RWPE1 (cell line): ENCODE measurements at regions not wholly inside any gene's neighbourhood (a gene's known extent, or its start where the extent isn't known, plus 50 kb on each side); places are given as distances from the start of the nearest gene placed in this dataset.

ENCODE experiments used
- CTCF ChIA-PET: fragments of 350-600 bp; sonication (Branson Sonifier 250); formaldehyde crosslinking; extraction: SDS; loops from one replicate; lab custom pipeline; 2021; lab: Yijun Ruan, JAX
- POLR2A ChIA-PET: fragments of 400-600 bp; formaldehyde crosslinking; extraction: SDS; loops from one replicate; lab custom pipeline; 2020; ENCODE audit warnings: antibody characterized with exemption; ENCODE audit not compliant: low non-redundant PET; lab: Yijun Ruan, JAX
- DNase-seq: peaks from one replicate; pipeline ENCODE4 v3.0.0; 2012; ENCODE audit warnings: low spot score
- H3K27ac ChIP-seq: fragments of 450-650 bp; 2 replicates; pipeline ENCODE4 v1.5.1; 2017
- TF ChIP-seq, protein P1 (sequence below): fragments of 450-650 bp; conservative IDR thresholded peaks from 2 replicates; pipeline ENCODE4 v1.5.1; 2017; ENCODE audit warnings: low read depth, mild to moderate bottlenecking

DNA sequence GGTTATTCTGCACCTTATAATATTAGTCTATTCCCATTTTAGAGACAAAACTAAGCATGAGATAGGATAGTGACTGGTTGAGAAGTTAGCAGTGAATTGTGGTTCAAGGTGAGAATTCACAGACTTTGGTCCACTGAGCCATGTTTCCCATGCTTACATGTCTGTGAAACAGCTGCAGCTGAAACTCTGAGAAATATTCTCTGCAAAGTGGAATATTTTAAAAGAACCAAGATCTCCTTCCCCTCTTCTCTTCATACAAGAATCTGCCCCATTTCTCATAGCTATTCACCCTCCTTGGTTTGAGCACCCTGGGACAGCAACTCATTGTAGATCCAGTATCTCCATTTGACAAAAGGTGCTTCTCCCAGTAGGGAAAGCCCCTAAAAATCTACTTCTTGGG lies 70.2 kb upstream of the TMEM170B start:
- CTCF ChIA-PET = no interaction called here
- H3K27ac ChIP-seq = no peak overlapping the region

DNA sequence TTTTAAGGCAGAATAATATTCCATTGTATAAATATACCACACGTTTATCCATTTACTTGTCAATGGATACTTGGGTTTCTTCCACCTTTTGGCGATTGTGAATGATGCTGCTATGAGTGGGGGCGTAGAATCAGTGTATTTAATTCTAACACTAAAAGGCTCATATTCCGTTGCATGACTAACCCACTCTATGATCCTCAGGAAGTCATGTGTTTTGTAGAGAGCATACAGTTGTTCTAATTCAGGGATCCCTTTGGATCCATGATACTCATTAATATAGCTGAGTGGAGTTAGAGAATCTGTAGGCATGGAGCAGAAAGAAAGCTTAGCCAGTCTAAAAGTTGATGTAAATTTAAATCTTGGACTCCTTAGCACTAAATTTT lies 74.2 kb upstream of the TMEM170B start:
- CTCF ChIA-PET = no interaction called here
- no peak overlapping the region for H3K27ac ChIP-seq
- POLR2A ChIA-PET = no interaction called here
- no peak for DNase-seq
- TF ChIP-seq, protein P1, sequence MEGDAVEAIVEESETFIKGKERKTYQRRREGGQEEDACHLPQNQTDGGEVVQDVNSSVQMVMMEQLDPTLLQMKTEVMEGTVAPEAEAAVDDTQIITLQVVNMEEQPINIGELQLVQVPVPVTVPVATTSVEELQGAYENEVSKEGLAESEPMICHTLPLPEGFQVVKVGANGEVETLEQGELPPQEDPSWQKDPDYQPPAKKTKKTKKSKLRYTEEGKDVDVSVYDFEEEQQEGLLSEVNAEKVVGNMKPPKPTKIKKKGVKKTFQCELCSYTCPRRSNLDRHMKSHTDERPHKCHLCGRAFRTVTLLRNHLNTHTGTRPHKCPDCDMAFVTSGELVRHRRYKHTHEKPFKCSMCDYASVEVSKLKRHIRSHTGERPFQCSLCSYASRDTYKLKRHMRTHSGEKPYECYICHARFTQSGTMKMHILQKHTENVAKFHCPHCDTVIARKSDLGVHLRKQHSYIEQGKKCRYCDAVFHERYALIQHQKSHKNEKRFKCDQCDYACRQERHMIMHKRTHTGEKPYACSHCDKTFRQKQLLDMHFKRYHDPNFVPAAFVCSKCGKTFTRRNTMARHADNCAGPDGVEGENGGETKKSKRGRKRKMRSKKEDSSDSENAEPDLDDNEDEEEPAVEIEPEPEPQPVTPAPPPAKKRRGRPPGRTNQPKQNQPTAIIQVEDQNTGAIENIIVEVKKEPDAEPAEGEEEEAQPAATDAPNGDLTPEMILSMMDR = no peak

More for the DNA sequence above, 70.2 kb upstream of the TMEM170B start:
- TF ChIP-seq, protein P1 = no peak
- DNase-seq = no peak
- POLR2A ChIA-PET = no interaction called here

DNA sequence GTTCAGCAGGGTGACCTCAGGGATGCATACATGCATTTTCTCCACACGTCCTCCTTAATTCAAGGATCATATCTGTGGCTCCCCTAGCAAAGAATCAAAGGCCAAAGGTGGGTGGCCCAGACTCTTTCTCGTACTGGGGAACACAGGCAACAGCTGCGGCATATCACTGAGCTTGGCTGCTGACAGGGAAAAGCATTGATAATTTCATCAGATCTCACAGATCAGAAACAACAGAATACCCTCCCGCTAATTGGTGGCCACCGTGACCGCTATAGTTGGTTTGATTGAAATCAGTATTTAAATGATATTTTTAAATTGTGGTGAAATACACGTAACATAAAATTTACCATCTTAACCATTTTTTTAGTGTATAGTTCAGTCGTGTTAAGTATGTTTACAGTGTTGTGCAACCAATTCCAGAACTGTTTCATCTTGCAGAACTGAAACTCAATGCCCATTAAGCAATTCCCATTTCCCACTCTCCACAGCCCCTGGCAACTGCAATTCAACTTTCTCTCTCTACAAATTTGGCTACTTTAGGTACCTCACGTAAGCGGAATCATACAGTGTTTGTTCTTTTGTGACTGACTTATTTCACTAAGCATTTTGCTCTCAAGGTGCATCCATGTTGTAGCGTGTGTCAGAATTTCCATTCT lies 74.7 kb upstream of the TMEM170B start:
- TF ChIP-seq, protein P1 = no peak
- ChIA-PET CTCF (no interaction called here), POLR2A (no interaction called here)
- no peak overlapping the region for H3K27ac ChIP-seq
- DNase-seq = no peak

DNA sequence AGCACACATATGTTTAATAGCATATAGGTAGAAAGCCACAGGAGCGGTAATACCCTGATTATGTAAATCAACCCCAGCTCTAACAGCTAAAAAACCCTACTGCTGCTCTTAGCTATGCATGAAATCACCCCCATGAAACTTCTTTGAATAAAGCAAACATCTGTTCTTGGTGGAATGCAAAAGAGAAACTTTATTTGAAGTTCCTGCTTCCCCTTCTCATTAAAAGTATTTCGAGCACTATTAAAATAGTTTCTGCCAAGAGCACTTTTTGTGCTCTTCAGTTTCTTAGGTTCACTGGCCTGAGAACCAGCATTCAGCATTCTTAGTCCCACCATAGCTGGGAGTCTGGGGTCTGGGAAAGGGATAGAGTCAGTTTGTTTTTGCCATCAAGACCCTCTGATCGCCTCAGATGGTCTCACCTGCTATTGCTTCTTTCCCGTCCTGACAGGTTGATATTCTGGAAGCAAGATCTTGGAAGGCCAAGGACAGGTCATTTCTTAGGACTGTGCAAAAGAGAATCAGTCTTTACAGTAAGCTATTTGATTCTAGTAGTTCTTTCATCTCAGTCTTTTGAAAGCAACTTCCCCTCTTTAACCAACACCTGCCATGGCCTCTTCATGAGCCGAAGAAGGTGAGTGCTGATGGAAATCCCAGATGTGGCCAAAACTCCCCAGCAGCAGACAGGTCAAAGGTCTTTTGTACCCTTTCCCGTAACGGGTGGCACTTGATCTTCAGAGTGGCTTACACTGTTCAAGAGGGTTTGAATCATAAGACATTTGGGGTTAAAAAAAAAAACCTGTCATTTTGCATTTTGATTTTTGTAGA lies 76.5 kb upstream of the TMEM170B start:
- TF ChIP-seq, protein P1 = no peak
- no peak for DNase-seq
- CTCF ChIA-PET = no interaction called here
- H3K27ac ChIP-seq = no peak overlapping the region
- POLR2A ChIA-PET = no interaction called here

DNA sequence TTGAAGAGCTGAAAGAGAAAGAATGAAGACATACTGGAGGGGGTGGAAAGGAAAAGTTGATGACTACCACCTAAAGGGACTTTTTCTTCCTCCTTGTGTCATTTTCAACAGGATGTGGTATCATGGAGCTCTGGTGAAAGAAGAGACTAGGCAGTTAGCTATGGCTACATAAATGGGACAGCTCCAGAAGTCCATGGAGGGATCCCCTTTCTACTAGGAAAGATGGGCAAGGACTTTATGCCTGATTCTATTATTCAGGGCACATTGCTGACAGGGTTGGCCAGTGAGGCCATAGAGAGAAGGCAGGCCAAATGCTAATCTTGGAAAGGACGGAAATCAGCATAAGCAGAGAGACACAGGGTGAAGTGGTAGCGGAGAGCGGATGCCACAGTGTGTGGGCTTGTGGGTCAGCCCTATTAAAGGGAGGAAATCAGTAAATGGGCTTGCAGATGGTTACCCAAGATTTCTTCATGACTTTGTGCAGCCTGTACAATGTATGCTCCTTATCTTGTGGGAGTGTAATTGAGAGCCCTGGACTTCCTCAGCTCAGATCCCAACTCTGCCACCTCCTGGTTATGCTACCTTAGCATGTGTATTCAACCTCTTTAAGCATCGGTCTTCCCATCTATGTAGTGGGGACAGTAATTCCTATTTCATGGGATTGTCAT lies 77.4 kb upstream of the TMEM170B start:
- TF ChIP-seq, protein P1 = no peak
- no peak for DNase-seq
- POLR2A ChIA-PET = no interaction called here
- H3K27ac ChIP-seq = no peak overlapping the region
- CTCF ChIA-PET = interaction anchor here (0.5 kb wide), 1 partner anchor 295 kb away, joined by 3 read pairs; no protein-coding TSS in a partner anchor

DNA sequence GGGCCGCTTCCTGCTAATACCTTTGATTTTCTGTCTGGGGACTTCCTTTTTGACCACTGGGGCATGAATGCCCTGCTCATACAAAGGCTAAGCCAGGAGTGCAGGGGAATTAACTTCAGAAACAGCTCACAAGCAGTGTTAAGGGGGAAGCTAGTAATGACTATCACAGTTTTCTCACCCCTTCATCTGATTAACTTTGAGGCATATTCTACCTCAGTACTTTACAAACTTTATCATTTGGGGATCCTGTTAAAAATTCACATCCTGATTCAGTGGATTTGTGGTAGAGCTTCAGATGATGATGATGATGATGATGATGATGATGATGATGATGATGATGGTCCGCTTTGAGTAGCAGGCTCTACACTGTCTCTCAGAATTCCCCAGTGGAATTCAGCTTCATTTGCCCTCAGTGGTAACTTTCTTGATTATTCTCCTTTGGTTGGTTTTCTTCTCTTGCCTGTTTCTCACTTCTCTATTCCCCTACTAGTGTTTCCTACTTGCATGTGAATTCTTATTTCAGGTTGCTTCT lies 78.4 kb upstream of the TMEM170B start:
- ChIA-PET POLR2A (no interaction called here), CTCF (no interaction called here)
- no peak overlapping the region for H3K27ac ChIP-seq
- DNase-seq = no peak
- TF ChIP-seq, protein P1 = no peak
